ENCODE measurements at regions not wholly inside any gene's neighbourhood (a gene's known extent, or its start where the extent isn't known, plus 50 kb on each side); places are given as distances from the start of the nearest gene placed in this dataset.

DNA sequence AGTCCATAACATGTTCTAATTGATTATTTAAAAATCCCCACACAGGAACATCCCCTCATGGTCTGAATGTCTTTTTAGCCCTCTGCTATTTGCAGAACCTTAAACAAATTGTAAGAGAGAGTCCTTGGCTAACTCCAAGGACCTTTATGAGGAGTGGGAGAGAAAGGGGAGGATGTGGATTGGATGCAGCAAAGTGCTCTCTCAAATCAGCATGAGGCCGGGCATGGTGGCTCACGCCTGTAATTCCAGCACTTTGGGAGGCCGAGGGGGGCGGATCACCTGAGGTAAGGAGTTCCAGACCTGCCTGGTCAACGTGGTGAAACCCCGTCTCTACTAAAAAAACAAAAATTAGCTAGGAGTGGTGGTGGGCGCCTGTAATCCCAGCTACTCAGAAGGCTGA, 154.8 kb downstream of the TGFB2 start:
- no peaks in the 10 kb centered on the region for H3K27me3 ChIP-seq (ENCODE audit: insufficient read depth, low read depth, severe bottlenecking)
- no peak for TF ChIP-seq CTCF (IDR thresholded peaks at IDR 0.05; ENCODE audit: low read depth, low read length)
- H3K4me3 ChIP-seq (ENCODE audit: low read depth, low read length), result no peak overlapping the region
- no peaks in the 10 kb centered on the region for H3K36me3 ChIP-seq
- no peaks in the 10 kb centered on the region for H3K9me3 ChIP-seq (ENCODE audit: severe bottlenecking)
- DNase-seq, result no peak
- H3K27ac ChIP-seq, result no peak overlapping the region

- no peak for DNase-seq
Observed at GRCh38 chr1:218501161-218501560, 156.0 kb downstream of the TGFB2 start.

DNA sequence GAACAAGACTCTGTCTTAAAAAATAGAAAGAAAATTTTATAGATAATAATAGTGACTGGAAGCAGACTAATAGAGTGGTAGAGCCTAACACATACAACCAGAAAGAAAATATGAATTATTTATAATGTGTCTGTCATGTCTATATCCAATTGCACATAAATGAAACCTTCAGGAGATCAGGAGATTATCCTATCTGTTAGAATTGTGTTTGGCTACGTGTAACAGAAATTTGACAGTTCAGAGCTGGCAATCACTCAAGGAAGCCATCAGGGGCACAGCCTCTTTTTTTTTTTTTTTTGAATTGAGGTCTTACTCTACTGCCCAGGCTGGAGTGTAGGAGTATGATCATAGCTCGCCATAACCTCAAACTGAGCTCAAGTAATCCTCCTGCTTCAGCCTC, 157.2 kb downstream of the TGFB2 start:
- TF ChIP-seq CTCF (IDR thresholded peaks at IDR 0.05; ENCODE audit: low read depth, low read length), result no peak
- H3K27me3 ChIP-seq (ENCODE audit: insufficient read depth, low read depth, severe bottlenecking), result no peaks in the 10 kb centered on the region
- H3K4me3 ChIP-seq (ENCODE audit: low read depth, low read length), result no peak overlapping the region
- peaks cover 3% of the 10 kb centered on the region for H3K9me3 ChIP-seq (ENCODE audit: severe bottlenecking)
- H3K27ac ChIP-seq, result no peak overlapping the region
- H3K36me3 ChIP-seq, result no peaks in the 10 kb centered on the region
- no peak for DNase-seq

More at GRCh38 chr1:218501161-218501560, 156.0 kb downstream of the TGFB2 start:
- no peaks in the 10 kb centered on the region for H3K27me3 ChIP-seq (ENCODE audit: insufficient read depth, low read depth, severe bottlenecking)
- no peak overlapping the region for H3K27ac ChIP-seq
- no peaks in the 10 kb centered on the region for H3K36me3 ChIP-seq
- no peak overlapping the region for H3K4me3 ChIP-seq (ENCODE audit: low read depth, low read length)
- no peak for TF ChIP-seq CTCF (IDR thresholded peaks at IDR 0.05; ENCODE audit: low read depth, low read length)
- H3K9me3 ChIP-seq (ENCODE audit: severe bottlenecking), result no peaks in the 10 kb centered on the region

DNA sequence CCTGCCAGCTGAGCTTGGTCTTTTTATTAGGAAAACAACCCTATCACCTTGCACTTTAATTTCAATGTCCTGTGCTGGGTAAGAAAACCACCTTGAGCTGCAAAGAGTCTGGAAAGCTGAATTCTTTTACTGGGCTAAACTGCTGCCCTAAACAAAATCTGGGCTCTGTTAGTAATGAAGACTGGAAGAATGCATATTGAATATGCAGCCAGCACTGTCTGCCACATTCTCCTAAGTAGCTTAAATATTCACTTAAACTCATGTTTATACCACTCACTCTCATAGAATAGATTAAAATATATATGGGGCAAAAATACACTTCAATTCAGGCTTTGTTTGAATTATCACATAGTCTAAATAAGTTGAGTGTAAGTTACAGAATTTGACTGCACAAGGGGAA, 158.0 kb downstream of the TGFB2 start:
- no peak overlapping the region for H3K4me3 ChIP-seq (ENCODE audit: low read depth, low read length)

DNA sequence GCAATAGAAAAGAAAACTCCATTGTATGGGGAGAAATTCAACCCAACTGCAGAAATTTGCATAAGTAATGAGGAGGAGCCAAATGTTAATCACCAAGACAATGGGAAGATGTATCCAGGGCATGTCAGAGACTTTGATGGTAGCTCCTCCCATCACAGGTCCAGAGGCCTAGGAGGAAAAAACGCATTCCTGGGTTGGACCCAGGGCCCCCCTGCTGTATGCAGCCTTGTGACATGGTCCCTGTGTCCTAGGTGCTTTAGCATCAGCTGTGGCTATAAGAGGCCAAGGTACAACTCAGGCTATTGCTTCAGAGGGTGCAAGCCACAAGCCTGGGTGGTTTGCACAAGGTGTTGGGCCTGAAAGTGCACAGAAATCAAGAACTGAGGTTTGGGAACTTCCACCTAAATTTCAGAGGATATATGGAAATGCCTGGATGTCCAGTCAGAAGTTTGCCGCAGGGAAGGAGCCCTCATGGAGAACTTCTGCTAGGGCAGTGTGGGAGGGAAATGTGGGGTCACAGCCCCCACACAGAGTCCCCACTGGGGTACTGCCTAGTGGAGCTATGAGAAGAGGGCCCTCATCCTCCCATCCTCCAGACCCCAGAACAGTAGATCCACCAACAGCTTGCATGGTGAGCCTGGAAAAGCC, 162.3 kb downstream of the TGFB2 start:
- no peak for DNase-seq
- H3K36me3 ChIP-seq, result no peaks in the 10 kb centered on the region
- TF ChIP-seq CTCF (IDR thresholded peaks at IDR 0.05; ENCODE audit: low read depth, low read length), result no peak

More for the DNA sequence above, 158.0 kb downstream of the TGFB2 start:
- DNase-seq, result no peak
- no peaks in the 10 kb centered on the region for H3K27me3 ChIP-seq (ENCODE audit: insufficient read depth, low read depth, severe bottlenecking)
- no peaks in the 10 kb centered on the region for H3K36me3 ChIP-seq
- H3K27ac ChIP-seq, result no peak overlapping the region
- H3K9me3 ChIP-seq (ENCODE audit: severe bottlenecking), result peaks cover 10% of the 10 kb centered on the region
- no peak for TF ChIP-seq CTCF (IDR thresholded peaks at IDR 0.05; ENCODE audit: low read depth, low read length)

More for the DNA sequence above, 162.3 kb downstream of the TGFB2 start:
- Histone ChIP-seq H3K9me3 (ENCODE audit: severe bottlenecking) (peaks cover 18% of the 10 kb centered on the region), H3K27ac (no peak overlapping the region), H3K4me3 (ENCODE audit: low read depth, low read length) (no peak overlapping the region), H3K27me3 (ENCODE audit: insufficient read depth, low read depth, severe bottlenecking) (no peaks in the 10 kb centered on the region)
